ENCODE measurements at regions not wholly inside any gene's neighbourhood (a gene's known extent, or its start where the extent isn't known, plus 50 kb on each side); places are given as distances from the start of the nearest gene placed in this dataset.

DNA sequence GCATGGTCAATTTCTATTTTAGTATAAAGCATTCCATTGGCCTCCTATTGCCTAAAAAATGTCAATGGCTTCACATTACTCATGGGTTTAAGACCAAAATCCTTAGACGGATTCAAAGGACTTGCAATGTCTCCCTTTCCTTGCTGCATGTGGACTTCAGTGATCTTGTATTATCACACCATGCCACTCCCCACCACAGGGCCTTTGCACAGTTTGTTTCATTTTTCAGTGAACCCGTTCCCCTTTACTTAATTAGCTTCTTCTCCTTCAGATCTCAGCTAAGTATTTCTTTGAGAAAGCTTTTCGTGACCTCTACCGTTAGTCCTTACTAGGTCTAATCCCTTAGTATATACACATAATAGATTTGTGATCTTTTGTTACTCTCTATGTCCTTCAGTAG is 269.7 kb downstream of the FAM76B start:
- Histone ChIP-seq H3K4me1 (no peaks in the 10 kb centered on the region), H3K4me3 (no peak overlapping the region), H3K36me3 (no peaks in the 10 kb centered on the region), H3K9me3 (replicated peaks) (no peaks in the 10 kb centered on the region), H3K27ac (no peak overlapping the region), H3K27me3 (no peaks in the 10 kb centered on the region)
- DNase-seq, result no peak

DNA sequence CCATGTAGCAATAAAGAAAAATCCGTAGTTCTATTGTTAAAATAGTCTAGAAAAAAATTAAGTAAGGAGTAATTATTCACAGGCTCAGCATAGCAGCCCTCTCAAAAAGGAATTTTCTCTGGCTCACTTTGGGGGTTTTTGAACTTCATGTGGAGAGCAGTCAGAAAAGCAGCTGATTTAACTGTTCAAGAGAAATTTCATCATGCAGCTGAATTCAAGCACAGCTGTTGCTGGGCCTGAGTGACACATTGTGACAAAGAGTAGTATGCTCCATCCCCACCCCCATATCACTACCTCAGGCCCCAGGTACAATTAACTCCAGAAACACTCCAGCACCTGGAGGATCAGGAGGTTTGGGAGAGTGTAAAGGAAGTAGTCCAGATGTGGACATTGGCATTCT is 272.1 kb downstream of the FAM76B start:
- Histone ChIP-seq H3K4me1 (no peaks in the 10 kb centered on the region), H3K36me3 (no peaks in the 10 kb centered on the region), H3K4me3 (no peak overlapping the region), H3K27me3 (no peaks in the 10 kb centered on the region), H3K9me3 (replicated peaks) (no peaks in the 10 kb centered on the region), H3K27ac (no peak overlapping the region)
- DNase-seq, result no peak

DNA sequence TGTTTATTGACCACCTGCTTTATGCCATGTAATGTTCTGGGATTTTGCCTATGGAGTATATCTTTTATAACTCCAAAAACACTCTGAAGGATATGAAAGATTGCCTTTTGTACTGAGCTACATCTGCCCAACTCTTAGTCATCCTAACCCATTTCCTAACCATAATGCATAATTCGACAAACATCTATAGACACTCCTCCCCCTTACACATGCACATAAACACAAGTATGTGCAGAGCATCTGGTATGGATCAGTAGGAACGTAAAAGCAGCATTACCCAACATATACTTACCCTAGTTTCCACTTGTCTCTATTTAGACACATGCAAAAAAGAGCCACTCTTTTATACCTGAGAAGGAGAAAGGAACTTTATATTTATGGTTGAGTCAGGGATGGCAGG is 272.8 kb downstream of the FAM76B start:
- Histone ChIP-seq H3K9me3 (replicated peaks) (no peaks in the 10 kb centered on the region), H3K27ac (no peak overlapping the region), H3K36me3 (no peaks in the 10 kb centered on the region), H3K27me3 (no peaks in the 10 kb centered on the region), H3K4me3 (no peak overlapping the region), H3K4me1 (no peaks in the 10 kb centered on the region)
- no peak for DNase-seq

DNA sequence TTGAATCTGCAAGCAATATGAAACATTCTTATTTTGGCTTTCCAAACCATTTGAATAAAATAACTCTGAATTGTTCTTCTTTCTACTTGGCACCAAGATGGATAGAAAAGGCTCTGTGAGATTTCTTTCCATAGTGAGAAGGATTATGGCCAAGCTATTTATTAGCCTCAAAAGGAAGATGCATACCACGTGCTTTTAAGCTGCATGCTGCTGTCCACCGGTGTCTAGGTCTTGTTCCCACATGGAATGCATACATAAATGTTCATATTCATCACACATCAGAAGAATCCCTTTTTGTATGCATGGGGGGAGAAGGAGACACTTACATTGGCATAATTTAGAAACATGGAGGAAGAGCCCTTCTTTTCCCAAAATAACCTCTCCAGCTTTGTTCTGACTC is 273.4 kb downstream of the FAM76B start:
- Histone ChIP-seq H3K27ac (no peak overlapping the region), H3K4me1 (no peaks in the 10 kb centered on the region), H3K27me3 (no peaks in the 10 kb centered on the region), H3K9me3 (replicated peaks) (no peaks in the 10 kb centered on the region), H3K4me3 (no peak overlapping the region), H3K36me3 (no peaks in the 10 kb centered on the region)
- DNase-seq, result no peak

DNA sequence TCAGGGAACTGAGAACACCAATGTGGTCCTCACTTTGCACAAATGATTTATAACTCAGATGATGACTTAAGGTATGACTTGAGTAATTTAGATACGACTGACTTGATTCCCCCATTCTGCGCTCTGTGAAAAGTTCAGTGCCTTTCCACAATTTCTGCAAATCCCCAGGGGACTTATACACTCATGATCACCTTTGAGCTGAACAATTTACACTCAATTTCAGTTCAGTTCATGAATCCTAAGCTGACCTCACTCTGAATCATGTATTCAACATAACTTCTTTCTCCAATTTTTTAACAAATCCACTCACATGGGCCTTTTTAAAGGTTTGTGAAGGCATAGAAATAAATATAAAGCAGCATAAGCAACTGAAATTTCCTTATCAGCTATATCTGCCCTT is 274.2 kb downstream of the FAM76B start:
- Histone ChIP-seq H3K27ac (no peak overlapping the region), H3K36me3 (no peaks in the 10 kb centered on the region), H3K27me3 (no peaks in the 10 kb centered on the region), H3K4me3 (no peak overlapping the region), H3K9me3 (replicated peaks) (no peaks in the 10 kb centered on the region), H3K4me1 (no peaks in the 10 kb centered on the region)
- no peak for DNase-seq

DNA sequence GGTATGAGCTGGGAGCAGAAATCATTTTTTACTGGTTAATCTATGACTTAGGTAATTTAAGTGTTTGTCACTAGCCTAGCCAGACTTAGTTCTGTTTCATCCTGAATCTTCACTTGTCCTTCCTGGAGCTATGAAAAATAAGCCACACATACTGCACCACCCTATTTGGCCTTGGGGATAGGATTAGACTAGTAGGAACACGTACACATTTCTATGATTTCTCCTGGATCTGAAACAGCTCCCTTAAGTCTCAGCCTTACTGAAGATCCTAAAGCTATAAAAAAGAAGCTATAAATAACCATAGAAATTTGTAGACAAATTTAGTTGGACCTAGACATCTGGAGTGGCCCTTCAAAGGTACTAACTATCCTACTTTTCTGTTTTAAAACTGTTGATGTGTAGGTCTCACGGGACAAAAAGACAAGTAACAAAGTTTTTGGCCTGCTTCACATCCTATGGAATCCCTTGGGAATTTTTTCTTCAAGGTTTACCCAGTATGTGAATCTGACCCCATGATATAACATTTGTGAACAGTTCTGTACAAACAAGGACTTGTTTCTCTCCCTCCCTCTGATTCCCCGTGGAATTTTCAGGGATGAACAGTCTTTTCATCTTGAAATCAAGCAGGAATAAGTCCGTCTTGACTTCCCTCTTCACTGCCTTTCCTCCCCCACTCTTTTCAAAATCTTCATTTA is 275.0 kb downstream of the FAM76B start:
- no peaks in the 10 kb centered on the region for H3K9me3 ChIP-seq (replicated peaks)
- no peaks in the 10 kb centered on the region for H3K4me1 ChIP-seq
- no peaks in the 10 kb centered on the region for H3K27me3 ChIP-seq
- no peaks in the 10 kb centered on the region for H3K36me3 ChIP-seq
- DNase-seq, result no peak
- no peak overlapping the region for H3K4me3 ChIP-seq
- H3K27ac ChIP-seq, result no peak overlapping the region

DNA sequence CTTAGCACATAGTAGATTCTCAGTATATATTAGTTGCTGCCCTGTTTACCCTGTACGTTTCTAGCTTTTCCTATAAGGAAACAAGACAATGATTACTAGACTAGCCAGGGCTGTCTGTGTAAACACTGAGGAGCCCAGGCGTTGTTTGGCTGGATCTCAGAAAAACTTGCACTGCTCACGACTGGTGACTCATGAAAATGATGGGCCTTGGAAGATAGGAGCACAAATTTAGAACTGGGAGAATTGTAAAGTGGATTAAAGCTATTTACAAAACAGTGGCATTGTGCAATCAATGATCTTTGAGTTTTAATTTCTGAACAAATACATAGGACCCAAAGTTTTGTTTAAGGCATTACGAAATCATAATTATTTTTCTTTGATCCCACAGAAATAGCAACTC is 276.9 kb downstream of the FAM76B start:
- Histone ChIP-seq H3K9me3 (replicated peaks) (no peaks in the 10 kb centered on the region), H3K27ac (no peak overlapping the region)
- DNase-seq, result no peak

DNA sequence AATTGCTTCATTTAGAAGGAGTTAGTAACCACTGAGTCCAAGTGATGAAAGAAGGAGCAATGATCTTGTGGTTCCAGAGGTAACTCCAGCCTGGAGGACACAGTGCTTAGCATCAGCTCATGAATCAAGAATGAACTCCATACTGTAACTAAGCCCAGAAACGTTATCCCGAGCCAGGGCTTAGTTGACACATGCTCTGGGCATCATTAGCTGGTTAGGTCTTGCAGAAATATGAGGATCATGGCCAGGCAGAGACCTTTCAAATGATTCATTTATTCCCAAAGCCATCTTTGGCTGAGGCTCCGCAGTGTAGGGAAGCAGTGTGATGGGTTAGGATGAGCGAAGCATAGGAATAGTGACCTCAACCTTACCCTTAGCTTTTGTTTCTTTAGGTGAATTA is 277.4 kb downstream of the FAM76B start:
- H3K27me3 ChIP-seq, result no peaks in the 10 kb centered on the region
- no peaks in the 10 kb centered on the region for H3K4me1 ChIP-seq
- H3K4me3 ChIP-seq, result no peak overlapping the region
- DNase-seq, result no peak
- no peaks in the 10 kb centered on the region for H3K9me3 ChIP-seq (replicated peaks)
- no peak overlapping the region for H3K27ac ChIP-seq
- no peaks in the 10 kb centered on the region for H3K36me3 ChIP-seq

More for the DNA sequence above, 276.9 kb downstream of the FAM76B start:
- no peaks in the 10 kb centered on the region for H3K36me3 ChIP-seq
- no peaks in the 10 kb centered on the region for H3K27me3 ChIP-seq
- H3K4me1 ChIP-seq, result no peaks in the 10 kb centered on the region
- H3K4me3 ChIP-seq, result no peak overlapping the region

DNA sequence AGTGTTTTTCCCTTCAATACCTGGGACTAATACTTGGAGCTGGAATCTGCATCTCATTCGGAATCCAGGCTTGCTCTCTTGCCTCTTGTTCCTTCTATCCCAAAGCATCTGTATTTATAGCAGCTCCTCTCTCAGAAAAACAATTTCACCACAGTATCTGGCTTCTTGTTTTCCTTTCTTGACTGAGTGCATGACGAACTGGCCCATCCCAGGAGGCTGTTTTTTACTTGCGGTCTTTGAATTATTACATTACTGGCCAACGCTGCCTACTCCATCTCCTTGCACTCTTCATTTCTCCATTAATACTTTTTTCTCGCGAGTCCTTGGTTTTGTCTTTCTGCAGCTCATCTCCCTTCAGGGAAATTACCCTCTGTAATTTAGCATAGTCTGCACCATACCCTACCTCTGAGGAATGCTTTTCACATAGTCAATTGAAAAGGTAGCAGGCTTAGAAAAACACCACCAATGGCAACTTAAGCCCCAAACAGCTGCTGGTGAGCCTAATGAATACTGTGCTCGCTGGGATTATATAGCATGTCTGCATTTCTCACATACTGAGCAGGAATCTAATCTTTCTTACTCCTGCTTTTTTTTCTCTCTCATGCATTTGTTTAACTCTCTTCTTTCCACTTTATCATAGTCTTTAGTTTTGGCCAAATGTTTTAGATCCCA is 277.4 kb upstream of the SESN3 start:
- no peaks in the 10 kb centered on the region for H3K36me3 ChIP-seq
- H3K9me3 ChIP-seq (replicated peaks), result no peaks in the 10 kb centered on the region
- H3K4me3 ChIP-seq, result no peak overlapping the region
- H3K27me3 ChIP-seq, result no peaks in the 10 kb centered on the region
- H3K4me1 ChIP-seq, result no peaks in the 10 kb centered on the region
- peak in 1 of 2 experiments; percentile 8 for DNase-seq
- no peak overlapping the region for H3K27ac ChIP-seq

DNA sequence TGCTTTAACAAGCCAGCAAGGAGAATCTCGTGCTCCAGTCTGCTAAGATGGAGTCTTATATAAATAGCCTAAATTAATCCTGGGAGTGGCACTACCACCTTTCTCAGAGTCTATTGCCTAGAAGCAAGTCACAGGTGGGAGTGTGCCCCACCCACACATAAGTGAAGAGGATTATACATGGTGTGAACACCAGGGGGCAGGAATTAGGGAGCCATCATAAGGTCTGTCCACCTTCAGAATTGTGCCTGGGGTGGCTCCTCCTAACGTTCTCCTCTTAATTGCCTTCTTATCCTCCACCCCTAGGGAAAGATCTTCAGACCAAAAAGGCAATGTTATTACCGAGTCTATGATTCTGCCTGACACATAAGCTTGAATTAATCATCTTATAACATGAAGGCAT is 276.8 kb upstream of the SESN3 start:
- no peaks in the 10 kb centered on the region for H3K9me3 ChIP-seq (replicated peaks)
- H3K4me1 ChIP-seq, result no peaks in the 10 kb centered on the region
- no peak overlapping the region for H3K4me3 ChIP-seq
- no peaks in the 10 kb centered on the region for H3K27me3 ChIP-seq
- no peaks in the 10 kb centered on the region for H3K36me3 ChIP-seq
- no peak for DNase-seq
- H3K27ac ChIP-seq, result no peak overlapping the region

DNA sequence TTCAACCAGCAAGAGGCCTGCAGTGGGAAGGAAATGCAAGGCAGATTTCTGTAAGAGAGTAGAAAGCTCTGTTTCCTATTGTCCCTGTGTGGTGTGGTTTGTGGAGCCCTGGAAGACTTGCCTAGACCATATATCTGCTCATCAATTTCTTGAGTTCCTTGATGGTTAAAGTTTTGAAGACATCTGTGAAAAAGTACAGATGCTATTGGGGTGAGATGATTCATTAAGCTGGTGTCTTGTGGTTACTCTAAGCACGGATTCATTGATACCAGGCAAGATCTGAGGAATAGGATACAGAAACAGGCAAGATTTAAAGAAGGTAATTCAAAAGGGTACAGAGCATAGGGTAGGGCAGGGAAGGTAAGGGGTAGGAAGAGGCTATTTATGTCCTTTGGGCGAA is 275.8 kb upstream of the SESN3 start:
- Histone ChIP-seq H3K27me3 (no peaks in the 10 kb centered on the region), H3K9me3 (replicated peaks) (no peaks in the 10 kb centered on the region), H3K27ac (no peak overlapping the region), H3K36me3 (no peaks in the 10 kb centered on the region), H3K4me1 (no peaks in the 10 kb centered on the region), H3K4me3 (no peak overlapping the region)
- DNase-seq, result no peak

DNA sequence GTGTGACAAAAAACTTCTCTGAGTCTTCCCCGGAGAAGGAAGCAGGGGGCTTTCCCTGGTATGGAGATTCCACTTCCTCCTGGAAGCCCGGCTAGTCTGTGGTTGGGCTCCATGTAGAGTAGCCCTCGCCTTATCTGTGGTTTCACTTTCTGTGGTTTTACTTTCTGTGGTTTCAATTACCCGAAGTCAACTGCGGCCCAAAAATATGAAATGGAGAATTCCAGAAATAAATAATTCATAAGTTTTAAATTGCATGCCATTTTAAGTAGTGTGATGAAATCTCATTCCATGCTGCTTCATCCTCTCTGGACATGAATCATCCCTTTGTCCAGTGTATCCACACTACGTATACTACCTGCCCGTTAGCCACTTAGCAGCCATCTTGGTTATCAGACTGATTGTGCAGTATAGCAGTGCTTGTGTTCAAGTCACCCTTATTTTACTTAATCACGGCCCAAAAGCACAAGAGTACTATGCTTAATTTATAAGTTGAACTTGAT is 275.0 kb upstream of the SESN3 start:
- peak; percentile 7 to 23 for DNase-seq
- Histone ChIP-seq H3K27ac (no peak overlapping the region), H3K4me1 (no peaks in the 10 kb centered on the region)

DNA sequence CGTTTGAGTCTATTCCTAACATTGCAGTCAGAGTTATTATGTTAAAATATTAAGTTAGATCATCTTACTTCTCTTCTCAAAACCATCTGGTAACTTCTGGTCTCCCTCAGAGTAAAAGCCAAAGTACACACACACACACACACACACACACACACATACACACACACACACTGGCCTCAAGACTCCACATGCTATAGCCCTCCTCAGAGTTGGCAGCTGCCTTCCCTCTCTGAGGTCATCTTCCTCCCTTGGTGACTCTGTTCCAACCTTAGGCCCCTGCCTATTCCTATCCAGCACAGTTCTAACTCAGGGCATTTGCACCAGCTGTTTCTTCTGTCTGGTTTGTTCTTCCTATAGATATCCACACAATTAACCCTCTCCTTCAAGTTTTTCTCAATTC is 272.0 kb upstream of the SESN3 start:
- Histone ChIP-seq H3K4me3 (no peak overlapping the region), H3K27ac (no peak overlapping the region), H3K27me3 (no peaks in the 10 kb centered on the region), H3K36me3 (no peaks in the 10 kb centered on the region), H3K4me1 (no peaks in the 10 kb centered on the region), H3K9me3 (replicated peaks) (no peaks in the 10 kb centered on the region)
- no peak for DNase-seq

More for the DNA sequence above, 275.0 kb upstream of the SESN3 start:
- Histone ChIP-seq H3K27me3 (no peaks in the 10 kb centered on the region), H3K36me3 (no peaks in the 10 kb centered on the region), H3K4me3 (no peak overlapping the region), H3K9me3 (replicated peaks) (no peaks in the 10 kb centered on the region)

DNA sequence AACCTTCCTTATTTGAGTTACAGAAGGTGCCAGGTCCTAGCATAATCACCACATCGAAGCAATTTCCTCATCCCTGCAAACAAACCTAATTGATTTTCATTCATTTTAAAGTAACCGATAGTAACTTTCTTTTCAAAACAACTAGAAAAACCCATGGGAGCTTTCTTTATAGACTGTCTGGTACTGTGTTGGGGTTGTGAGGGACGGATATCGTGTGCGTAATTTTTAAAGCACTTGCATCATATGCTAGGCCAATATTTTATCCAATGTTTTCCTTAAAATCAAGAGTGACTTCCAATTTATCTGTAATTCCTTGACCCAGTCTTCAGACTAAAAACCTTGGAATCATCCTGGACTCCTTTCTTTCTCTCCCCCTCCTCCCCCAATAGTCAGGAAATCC is 271.5 kb upstream of the SESN3 start:
- H3K4me1 ChIP-seq, result no peaks in the 10 kb centered on the region
- H3K36me3 ChIP-seq, result no peaks in the 10 kb centered on the region
- H3K4me3 ChIP-seq, result no peak overlapping the region
- no peak overlapping the region for H3K27ac ChIP-seq
- DNase-seq, result no peak
- no peaks in the 10 kb centered on the region for H3K27me3 ChIP-seq
- no peaks in the 10 kb centered on the region for H3K9me3 ChIP-seq (replicated peaks)

DNA sequence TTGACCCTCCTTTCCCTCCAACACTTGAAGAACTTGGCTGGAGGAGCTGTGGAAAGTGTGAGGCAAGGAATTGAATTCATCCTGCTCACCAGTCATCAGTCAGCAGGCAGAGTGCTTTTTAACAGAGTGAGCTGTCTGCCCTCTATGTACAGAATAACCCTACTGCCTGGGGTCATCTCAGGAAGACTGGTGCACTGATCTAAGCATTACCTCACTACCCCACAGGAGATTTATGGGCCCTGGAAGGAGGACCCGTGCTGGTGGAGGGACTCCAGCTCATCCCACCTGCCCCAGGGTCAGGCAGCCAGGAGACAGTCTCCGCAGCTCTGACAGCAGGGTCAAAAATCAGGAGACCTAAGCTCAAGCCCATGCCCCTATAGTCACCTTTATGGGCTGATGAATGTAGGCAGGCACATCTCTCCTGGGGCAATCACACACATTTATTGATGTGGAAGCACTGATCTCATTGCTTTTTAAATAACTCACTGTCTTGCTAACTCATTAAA is 270.8 kb upstream of the SESN3 start:
- H3K27me3 ChIP-seq, result no peaks in the 10 kb centered on the region
- no peaks in the 10 kb centered on the region for H3K36me3 ChIP-seq
- H3K4me3 ChIP-seq, result no peak overlapping the region
- no peaks in the 10 kb centered on the region for H3K9me3 ChIP-seq (replicated peaks)
- no peak for DNase-seq
- no peaks in the 10 kb centered on the region for H3K4me1 ChIP-seq
- H3K27ac ChIP-seq, result no peak overlapping the region

DNA sequence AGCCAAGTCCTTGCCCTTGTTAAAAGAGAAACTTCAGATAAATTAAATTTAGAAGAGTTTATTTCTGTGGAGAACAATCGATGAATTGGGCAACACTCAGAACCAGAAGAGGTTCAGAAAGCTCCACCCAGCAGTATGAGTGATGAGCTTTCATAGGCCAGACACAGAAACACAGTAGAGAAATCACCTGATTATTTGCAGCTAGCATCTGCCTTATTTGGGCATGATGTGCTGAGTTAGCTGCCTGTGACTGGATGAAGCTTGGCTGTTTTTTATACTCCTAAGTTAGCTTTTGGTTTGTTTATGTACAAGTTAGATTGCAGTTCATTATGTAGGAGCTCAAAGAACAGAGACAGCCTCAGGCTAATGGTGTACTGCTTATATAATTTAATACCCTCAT is 269.5 kb upstream of the SESN3 start:
- no peaks in the 10 kb centered on the region for H3K9me3 ChIP-seq (replicated peaks)
- H3K4me1 ChIP-seq, result no peaks in the 10 kb centered on the region
- H3K27ac ChIP-seq, result no peak overlapping the region
- no peak for DNase-seq
- H3K27me3 ChIP-seq, result no peaks in the 10 kb centered on the region
- no peak overlapping the region for H3K4me3 ChIP-seq
- no peaks in the 10 kb centered on the region for H3K36me3 ChIP-seq
